ENCODE measurements at regions not wholly inside any gene's neighbourhood (a gene's known extent, or its start where the extent isn't known, plus 50 kb on each side); places are given as distances from the start of the nearest gene placed in this dataset.
A peak's percentile ranks its signal among the peaks of the same experiment; 100 is the strongest.
"Not testable (repeated sequence)": the region's sequence is repeated elsewhere in the genome, so short reads cannot be mapped to it uniquely, and the experiment has no call there.

GRCh38 chr21:14012409-14012808 lies 198.3 kb downstream of the LIPI start:
- H3K36me3 Mint-ChIP-seq, result no peaks in the 10 kb centered on the region
- H3K4me3 Mint-ChIP-seq, result no peak overlapping the region
- DNase-seq (ENCODE audit: low spot score in 2 of 2) (no peak), ATAC-seq (no peak)
- H3K4me1 Mint-ChIP-seq, result no peaks in the 10 kb centered on the region
- no peaks in the 10 kb centered on the region for H3K9me3 Mint-ChIP-seq
- no peak overlapping the region for H3K27ac Mint-ChIP-seq

- H3K4me3 Mint-ChIP-seq; H3K4me1 Mint-ChIP-seq; H3K36me3 Mint-ChIP-seq; ATAC-seq; DNase-seq (ENCODE audit: low spot score in 2 of 2); H3K27ac Mint-ChIP-seq; H3K9me3 Mint-ChIP-seq: not testable (repeated sequence)
Observed at GRCh38 chr21:14011751-14012150, 199.0 kb downstream of the LIPI start.

- ATAC-seq; H3K27ac Mint-ChIP-seq; H3K4me1 Mint-ChIP-seq; DNase-seq (ENCODE audit: low spot score in 2 of 2); H3K36me3 Mint-ChIP-seq; H3K4me3 Mint-ChIP-seq; H3K9me3 Mint-ChIP-seq: not testable (repeated sequence)
Observed at GRCh38 chr21:14011149-14011548, 199.6 kb downstream of the LIPI start.

- H3K36me3 Mint-ChIP-seq, result no peaks in the 10 kb centered on the region
Observed at GRCh38 chr21:14010729-14011128, 200.0 kb downstream of the LIPI start.

GRCh38 chr21:14009990-14010389 lies 200.8 kb downstream of the LIPI start:
- not testable (repeated sequence) for H3K4me1 Mint-ChIP-seq; H3K36me3 Mint-ChIP-seq; ATAC-seq; H3K27ac Mint-ChIP-seq; H3K9me3 Mint-ChIP-seq; DNase-seq (ENCODE audit: low spot score in 2 of 2); H3K4me3 Mint-ChIP-seq

More at GRCh38 chr21:14010729-14011128, 200.0 kb downstream of the LIPI start:
- Mint-ChIP-seq H3K4me1 (no peaks in the 10 kb centered on the region), H3K9me3 (no peaks in the 10 kb centered on the region), H3K27ac (no peak overlapping the region), H3K4me3 (no peak overlapping the region)
- DNase-seq (ENCODE audit: low spot score in 2 of 2) (no peak), ATAC-seq (no peak)

- H3K4me1 Mint-ChIP-seq; H3K27ac Mint-ChIP-seq; H3K4me3 Mint-ChIP-seq; H3K36me3 Mint-ChIP-seq; H3K9me3 Mint-ChIP-seq; DNase-seq (ENCODE audit: low spot score in 2 of 2); ATAC-seq: not testable (repeated sequence)
Observed at GRCh38 chr21:14009238-14009981, 201.3 kb downstream of the LIPI start.

- not testable (repeated sequence) for H3K9me3 Mint-ChIP-seq, H3K27ac Mint-ChIP-seq
Observed at GRCh38 chr21:14008436-14008835, 202.3 kb downstream of the LIPI start.

GRCh38 chr21:14008006-14008405 lies 202.7 kb downstream of the LIPI start:
- not testable (repeated sequence) for H3K9me3 Mint-ChIP-seq; ATAC-seq; H3K27ac Mint-ChIP-seq; DNase-seq (ENCODE audit: low spot score in 2 of 2); H3K4me1 Mint-ChIP-seq; H3K4me3 Mint-ChIP-seq; H3K36me3 Mint-ChIP-seq

More at GRCh38 chr21:14008436-14008835, 202.3 kb downstream of the LIPI start:
- not testable (repeated sequence) for DNase-seq (ENCODE audit: low spot score in 2 of 2); H3K4me1 Mint-ChIP-seq; H3K36me3 Mint-ChIP-seq; H3K4me3 Mint-ChIP-seq; ATAC-seq

- not testable (repeated sequence) for H3K9me3 Mint-ChIP-seq; ATAC-seq; DNase-seq (ENCODE audit: low spot score in 2 of 2); H3K4me1 Mint-ChIP-seq; H3K27ac Mint-ChIP-seq; H3K4me3 Mint-ChIP-seq; H3K36me3 Mint-ChIP-seq
Observed at GRCh38 chr21:14006144-14006543, 204.6 kb downstream of the LIPI start.

GRCh38 chr21:13986996-13987958 lies 223.5 kb downstream of the LIPI start:
- H3K9me3 Mint-ChIP-seq; DNase-seq (ENCODE audit: low spot score in 2 of 2); H3K4me3 Mint-ChIP-seq; H3K36me3 Mint-ChIP-seq; H3K4me1 Mint-ChIP-seq; H3K27ac Mint-ChIP-seq: not testable (repeated sequence)
- ATAC-seq, result peak; percentile 51

GRCh38 chr21:13985865-13986863 lies 224.6 kb downstream of the LIPI start:
- peak; percentile 25 for ATAC-seq
- not testable (repeated sequence) for H3K36me3 Mint-ChIP-seq; H3K4me1 Mint-ChIP-seq; H3K27ac Mint-ChIP-seq; H3K9me3 Mint-ChIP-seq; DNase-seq (ENCODE audit: low spot score in 2 of 2); H3K4me3 Mint-ChIP-seq

- DNase-seq (ENCODE audit: low spot score in 2 of 2); H3K4me3 Mint-ChIP-seq; H3K9me3 Mint-ChIP-seq; H3K4me1 Mint-ChIP-seq; H3K36me3 Mint-ChIP-seq; H3K27ac Mint-ChIP-seq: not testable (repeated sequence)
- ATAC-seq, result peak; percentile 32
Observed at GRCh38 chr21:13985137-13985864, 225.5 kb downstream of the LIPI start.

- DNase-seq (ENCODE audit: low spot score in 2 of 2); H3K4me1 Mint-ChIP-seq; ATAC-seq; H3K27ac Mint-ChIP-seq; H3K9me3 Mint-ChIP-seq; H3K36me3 Mint-ChIP-seq; H3K4me3 Mint-ChIP-seq: not testable (repeated sequence)
Observed at GRCh38 chr21:13984728-13985127, 226.0 kb downstream of the LIPI start.
